ENCODE measurements at regions not wholly inside any gene's neighbourhood (a gene's known extent, or its start where the extent isn't known, plus 50 kb on each side); places are given as distances from the start of the nearest gene placed in this dataset.
A peak's percentile ranks its signal among the peaks of the same experiment; 100 is the strongest.

- no peak for DNase-seq (ENCODE audit: low spot score)
These were observed 173.0 kb upstream of the GATA6 start for GRCh38 chr18:21996351-21996826.

DNA sequence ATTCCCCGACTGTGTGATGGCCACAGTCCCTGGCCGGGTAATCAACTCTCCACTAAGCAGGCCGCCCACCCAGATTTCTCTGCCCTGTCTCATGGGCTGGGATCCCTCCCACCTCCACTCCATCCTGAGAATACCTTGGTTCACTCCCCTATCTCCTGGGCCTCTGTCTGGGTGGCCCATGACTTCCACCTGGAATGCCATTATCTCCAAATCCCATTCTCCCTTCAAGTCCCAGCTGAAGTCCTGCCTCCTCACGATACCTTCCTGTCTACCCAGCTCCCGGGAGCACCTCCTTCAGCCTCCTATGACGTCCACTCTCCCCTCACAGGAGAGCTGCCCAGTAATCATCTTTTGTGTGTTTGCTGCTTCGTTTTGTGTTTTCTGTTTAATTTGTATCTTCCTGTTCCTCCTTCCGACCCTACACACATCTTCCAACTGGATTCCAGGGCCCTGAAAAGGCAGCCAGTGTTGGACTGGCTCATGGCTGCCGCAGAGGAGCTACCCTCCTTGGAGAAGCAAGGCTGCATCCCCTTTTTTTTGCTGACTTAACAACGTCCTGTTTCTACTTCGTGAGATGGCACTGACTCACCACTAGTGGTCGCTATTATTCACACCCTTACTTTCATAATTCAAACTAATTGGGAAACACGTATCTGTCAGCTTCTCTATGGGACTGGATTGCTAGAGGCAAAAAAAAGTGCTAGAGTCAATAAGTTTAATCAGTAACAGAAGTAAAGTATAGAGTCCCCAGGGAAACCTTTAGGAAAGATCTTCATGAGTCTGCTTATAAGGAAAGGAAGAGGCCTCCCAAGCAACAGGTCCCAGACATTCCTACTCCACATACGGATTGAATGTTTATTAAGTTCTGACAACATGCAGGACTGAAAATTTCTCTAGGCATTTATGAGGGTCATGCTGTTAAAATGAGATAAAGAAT is 171.9 kb upstream of the GATA6 start:
- peak; percentile 60 for DNase-seq (ENCODE audit: low spot score)

- no peak for DNase-seq (ENCODE audit: low spot score)
These were observed 170.9 kb upstream of the GATA6 start for GRCh38 chr18:21998486-21998885.

DNA sequence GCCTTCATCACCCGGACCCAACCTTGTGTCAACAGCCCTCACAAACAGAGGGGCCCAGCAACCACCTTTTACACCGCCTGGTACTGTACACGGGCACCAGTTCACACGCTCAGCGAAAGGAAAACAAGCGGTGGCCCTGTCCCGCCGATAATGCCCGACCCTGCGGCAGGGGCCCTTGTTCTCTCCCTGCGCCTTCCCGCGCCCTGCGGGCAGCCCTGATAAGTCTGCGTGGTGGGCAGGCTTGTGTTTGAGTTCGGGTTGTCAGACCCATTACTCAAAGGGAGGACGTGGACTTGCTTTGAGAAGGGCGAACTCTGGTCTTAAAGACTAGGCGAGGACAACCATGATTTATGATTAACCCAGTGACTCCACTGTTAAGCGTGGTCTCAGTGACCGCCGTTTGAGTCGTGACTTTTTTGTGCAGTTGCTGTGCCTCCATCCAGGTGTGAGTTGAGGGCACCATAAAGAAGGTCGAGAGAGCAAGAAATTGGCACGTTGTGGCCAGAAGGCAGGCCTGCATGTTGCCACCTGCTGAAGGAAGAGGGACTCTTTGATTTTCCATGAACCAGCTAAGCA is 167.4 kb upstream of the GATA6 start:
- DNase-seq (ENCODE audit: low spot score): no peak

GRCh38 chr18:22005191-22005841 is 164.1 kb upstream of the GATA6 start:
- DNase-seq (ENCODE audit: low spot score): no peak

DNA sequence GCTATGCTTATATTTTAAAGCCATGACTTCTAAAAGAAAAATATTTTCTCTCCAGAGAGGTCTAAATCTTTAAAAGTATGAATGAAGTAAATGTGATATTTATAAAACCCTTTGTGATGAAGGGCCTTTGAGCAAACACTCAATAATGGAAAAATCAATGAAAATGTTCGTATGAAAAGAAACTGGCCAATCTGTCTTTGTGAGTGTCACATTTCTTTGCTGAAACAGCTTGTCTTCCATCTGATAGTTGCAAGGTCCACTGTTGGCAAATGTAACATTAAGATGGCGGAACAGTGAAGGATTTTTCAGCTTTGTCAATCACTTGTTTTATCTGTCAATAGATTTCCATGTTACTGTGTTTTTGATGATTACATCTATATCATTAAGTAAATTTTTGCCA is 162.9 kb upstream of the GATA6 start:
- no peak for DNase-seq (ENCODE audit: low spot score)

DNA sequence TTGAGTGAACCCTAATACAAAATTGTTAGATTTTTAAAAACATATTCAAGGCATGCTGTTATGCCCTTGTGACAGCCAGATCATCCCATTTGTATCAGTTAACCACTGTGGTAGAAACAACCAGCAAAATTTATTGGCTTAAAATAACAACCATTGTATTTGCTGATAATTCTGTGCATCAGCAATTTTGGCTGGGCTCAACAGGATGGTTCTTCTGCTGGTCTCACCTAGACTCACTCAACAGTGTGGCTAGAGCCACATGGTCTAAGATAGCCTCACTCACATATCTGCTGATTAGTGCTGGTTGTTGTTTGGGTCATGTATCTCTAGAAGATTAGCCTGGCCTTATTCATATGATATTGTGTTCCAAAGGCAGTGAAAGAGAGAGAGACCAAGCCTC is 160.1 kb upstream of the GATA6 start:
- no peak for DNase-seq (ENCODE audit: low spot score)

GRCh38 chr18:22013993-22014392 is 155.4 kb upstream of the GATA6 start:
- DNase-seq (ENCODE audit: low spot score): no peak

DNA sequence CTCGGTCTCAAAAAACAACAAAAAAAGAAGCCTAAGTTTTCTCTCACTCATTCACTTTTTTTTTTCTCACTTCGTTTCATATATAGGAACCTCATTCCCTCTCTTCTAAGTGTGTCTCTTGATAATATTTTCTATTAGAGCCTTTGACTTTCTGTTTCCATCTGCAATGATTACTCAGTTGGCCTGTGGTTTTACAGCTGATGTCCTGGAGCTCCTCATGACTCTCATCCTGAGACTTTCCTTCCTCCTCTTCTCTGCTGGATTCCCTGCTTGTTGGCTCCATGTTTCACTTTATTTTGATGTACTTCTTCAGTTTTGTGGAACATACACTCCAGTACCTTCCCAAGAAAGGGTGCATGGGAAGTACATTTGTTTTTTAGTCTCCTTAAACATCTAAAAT is 154.2 kb upstream of the GATA6 start:
- no peak for DNase-seq (ENCODE audit: low spot score)

GRCh38 chr18:22018366-22018765 is 151.0 kb upstream of the GATA6 start:
- DNase-seq (ENCODE audit: low spot score): peak; percentile 45

DNA sequence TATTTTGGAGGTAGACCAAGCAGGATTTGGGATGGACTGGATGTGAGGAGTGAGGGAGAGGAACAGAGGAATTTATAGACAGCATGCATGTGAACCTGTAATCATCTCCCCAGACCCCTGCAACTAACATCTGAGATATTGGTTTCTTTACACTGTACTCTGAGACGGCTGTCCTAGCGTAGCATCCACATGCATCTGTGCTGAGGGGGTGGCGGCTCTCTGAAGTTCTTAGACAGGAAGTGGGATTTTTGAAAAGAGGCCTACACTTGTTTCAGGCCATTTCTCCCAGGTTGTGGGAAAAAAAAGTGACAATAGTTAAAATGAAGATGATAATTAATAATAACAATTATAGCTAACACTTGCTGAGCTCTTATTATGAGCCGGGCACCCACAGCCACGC is 150.2 kb upstream of the GATA6 start:
- no peak for DNase-seq (ENCODE audit: low spot score)

- DNase-seq (ENCODE audit: low spot score): peak; percentile 83
These were observed 149.1 kb upstream of the GATA6 start for GRCh38 chr18:22020127-22020866.

DNA sequence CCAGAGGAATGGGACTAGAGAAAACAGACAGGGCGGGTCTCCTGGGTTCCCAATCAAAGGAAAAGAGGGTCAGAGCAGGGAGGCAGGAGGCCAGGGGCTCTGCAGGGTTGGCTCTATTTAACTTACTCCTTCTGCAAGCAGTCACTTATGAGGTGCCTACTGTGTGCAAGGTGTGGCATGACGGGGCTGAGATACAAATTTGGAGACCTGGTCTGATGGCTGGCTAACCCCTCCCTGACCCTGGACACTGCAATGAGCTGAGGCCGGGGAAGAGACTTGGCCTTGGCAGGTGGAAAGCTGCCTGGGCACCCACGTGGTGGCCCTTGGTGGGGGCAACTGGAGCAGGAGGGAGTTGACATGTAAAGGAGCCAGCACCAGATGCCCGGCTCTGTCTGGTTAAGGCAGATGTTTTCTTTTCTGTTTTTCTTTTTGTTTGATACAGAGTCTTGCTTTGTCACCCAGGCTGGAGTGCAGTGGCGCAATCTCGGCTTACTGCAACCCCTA is 148.5 kb upstream of the GATA6 start:
- DNase-seq (ENCODE audit: low spot score): no peak

DNA sequence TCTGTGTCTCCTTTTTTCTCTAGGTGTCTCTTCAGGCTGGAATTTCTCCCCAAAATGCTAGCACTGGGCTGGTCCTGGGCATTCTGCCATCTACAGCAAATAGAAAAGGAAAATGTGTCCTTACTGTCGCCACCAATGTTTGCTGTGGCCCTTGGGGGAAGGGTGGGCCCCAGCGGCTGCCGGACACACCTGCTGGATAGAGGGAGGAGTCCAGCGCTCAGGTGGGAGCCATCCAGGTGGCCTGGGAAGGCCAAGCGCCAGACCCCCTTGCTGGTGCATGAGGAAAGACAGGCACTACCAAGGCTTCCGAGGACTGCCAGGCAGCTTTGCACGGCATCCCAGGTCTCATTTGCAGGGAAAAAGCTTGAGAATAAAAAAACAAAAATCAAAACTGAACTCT is 147.7 kb upstream of the GATA6 start:
- DNase-seq (ENCODE audit: low spot score): no peak

DNA sequence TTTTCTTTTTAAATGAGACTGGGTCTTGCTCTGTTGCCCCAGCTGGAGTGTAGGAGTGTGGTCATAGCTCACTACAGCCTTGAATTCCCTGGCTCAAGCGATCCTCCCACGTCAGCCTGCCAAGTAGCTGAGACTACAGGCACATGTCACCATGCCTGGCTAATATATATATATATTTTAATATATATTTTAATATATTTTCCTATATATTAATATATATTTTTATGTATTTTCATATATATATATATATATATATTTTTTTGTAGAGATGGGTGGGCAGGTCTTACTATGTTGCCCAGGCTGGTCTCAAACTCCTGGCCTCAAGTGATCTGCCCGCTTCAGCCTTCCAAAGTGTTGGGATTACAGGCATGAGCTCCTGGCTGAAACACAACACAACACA is 144.5 kb upstream of the GATA6 start:
- no peak for DNase-seq (ENCODE audit: low spot score)

- no peak for DNase-seq (ENCODE audit: low spot score)
These were observed 143.0 kb upstream of the GATA6 start for GRCh38 chr18:22026362-22026761.

GRCh38 chr18:22026889-22027288 is 142.5 kb upstream of the GATA6 start:
- DNase-seq (ENCODE audit: low spot score): no peak

GRCh38 chr18:22031611-22032010 is 137.8 kb upstream of the GATA6 start:
- no peak for DNase-seq (ENCODE audit: low spot score)

DNA sequence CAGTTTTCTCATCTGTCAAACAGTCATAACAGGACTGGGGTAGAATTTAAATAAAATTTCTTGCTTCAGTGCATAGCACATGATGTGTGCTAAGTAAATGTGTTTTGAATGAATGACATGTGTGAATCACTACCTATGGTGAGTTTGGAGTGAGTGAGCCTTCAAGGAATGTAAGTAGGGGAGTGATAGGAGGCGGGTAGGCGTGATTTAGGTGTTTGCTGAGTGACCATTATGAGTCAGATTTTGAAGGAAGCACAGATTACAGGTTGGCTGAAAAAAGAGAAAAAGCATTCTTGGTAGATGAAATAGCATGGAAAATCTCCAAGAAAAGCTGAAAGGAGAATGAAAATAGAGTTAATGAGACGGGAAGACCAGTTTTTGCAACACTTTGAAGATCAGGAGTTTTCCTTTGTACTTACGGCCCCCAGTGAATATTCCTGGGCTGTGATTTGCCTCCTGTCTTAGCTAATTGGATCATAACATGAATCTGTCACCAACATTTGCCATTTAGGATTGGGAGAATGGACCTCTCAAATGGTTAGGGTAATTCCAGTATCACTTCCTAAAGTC is 136.9 kb upstream of the GATA6 start:
- DNase-seq (ENCODE audit: low spot score): peak; percentile 36

- no peak for DNase-seq (ENCODE audit: low spot score)
These were observed 136.3 kb upstream of the GATA6 start for GRCh38 chr18:22033085-22033484.

GRCh38 chr18:22034276-22034675 is 135.1 kb upstream of the GATA6 start:
- no peak for DNase-seq (ENCODE audit: low spot score)

- no peak for DNase-seq (ENCODE audit: low spot score)
These were observed 128.9 kb upstream of the GATA6 start for GRCh38 chr18:22040533-22040932.

Data from HuH-7 (cell line).